ENCODE measurements at regions not wholly inside any gene's neighbourhood (a gene's known extent, or its start where the extent isn't known, plus 50 kb on each side); places are given as distances from the start of the nearest gene placed in this dataset.

DNA sequence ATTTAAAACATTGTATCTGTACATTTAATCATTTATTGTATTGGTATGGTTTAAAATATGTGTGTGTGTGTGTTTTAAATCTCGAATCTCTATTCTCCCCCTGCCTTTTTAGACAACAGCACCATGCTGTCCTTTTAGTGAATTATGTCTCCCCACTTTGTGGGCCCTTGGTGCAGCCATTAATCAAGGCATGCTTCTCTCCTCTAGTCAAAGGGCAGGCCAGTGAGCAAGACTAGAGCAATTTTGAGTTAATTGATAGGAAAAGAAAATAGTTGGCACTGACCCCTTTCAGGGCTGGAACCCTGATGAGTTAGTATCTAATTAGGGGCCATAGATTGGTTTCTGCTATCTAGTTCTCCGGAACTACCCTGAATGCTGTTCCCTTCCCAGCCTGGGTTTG lies 111.0 kb downstream of the MAIP1 start:
- Mint-ChIP-seq H3K36me3 (no peaks in the 10 kb centered on the region), H3K27me3 (peaks cover 4 to 19% (median 5%) of the 10 kb centered on the region in 3 donors), H3K9me3 (peaks cover 0 to 10% (median 3%) of the 10 kb centered on the region in 7 donors), H3K4me3 (no peak overlapping the region), H3K27ac (no peak overlapping the region), H3K4me1 (no peaks in the 10 kb centered on the region)
- no peak for DNase-seq
- no peak for ATAC-seq (ENCODE audit: low read depth in 2 of 2)

DNA sequence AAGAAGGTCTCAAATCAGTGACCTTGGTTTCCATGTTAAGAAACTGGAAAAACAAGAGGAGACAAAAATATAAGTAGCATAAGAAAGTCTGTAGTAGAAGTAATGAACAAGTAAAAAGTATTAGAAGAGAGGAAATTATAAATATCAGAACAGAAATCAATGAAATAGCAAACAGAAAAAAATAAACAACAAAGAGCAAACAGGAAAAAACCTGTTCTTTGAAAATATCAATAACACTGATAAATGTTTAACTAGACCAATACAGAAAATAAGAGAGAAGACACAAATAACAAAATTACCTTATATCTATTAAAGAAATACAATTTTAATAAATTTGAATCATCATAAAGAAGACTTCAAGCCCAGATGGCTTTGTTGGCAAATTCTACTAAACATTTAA lies 113.3 kb downstream of the MAIP1 start:
- no peaks in the 10 kb centered on the region for H3K4me1 Mint-ChIP-seq
- no peak for ATAC-seq (ENCODE audit: low read depth in 2 of 2)
- H3K27ac Mint-ChIP-seq: peak overlapping the region in 1 of 6 donors; percentile 57

DNA sequence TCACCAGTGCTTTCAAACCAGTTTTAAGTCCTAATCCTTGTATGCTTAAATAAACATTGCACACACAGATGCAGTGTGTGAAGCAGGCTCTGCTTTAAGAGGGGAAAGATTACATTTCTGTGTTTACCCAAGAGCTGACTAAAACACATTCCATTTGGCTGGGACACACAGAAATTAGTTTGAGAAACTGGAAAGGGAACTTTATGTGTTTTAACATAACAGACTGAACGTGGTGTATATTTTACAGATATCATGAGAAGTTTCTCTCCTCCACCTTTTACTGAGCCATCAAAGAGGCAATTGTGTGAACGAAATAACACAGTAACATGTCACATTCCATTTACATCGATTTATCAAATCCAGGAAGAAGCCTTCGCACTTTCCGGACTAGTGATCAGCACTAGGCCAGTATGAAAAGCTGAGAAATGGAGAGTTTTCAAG lies 121.8 kb downstream of the MAIP1 start:
- Mint-ChIP-seq H3K36me3 (no peaks in the 10 kb centered on the region), H3K4me3 (no peak overlapping the region), H3K9me3 (peaks cover 0 to 21% (median 1%) of the 10 kb centered on the region in 7 donors), H3K27me3 (peaks cover 0 to 15% (median 7%) of the 10 kb centered on the region in 3 donors), H3K27ac (no peak overlapping the region), H3K4me1 (no peaks in the 10 kb centered on the region)
- ATAC-seq (ENCODE audit: low read depth in 2 of 2): no peak
- DNase-seq: no peak

More for the DNA sequence above, 113.3 kb downstream of the MAIP1 start:
- no peak for DNase-seq
- peaks cover 0 to 8% (median 4%) of the 10 kb centered on the region in 3 donors for H3K27me3 Mint-ChIP-seq
- H3K9me3 Mint-ChIP-seq: peaks cover 6 to 21% (median 9%) of the 10 kb centered on the region in 7 donors
- H3K36me3 Mint-ChIP-seq: no peaks in the 10 kb centered on the region
- no peak overlapping the region for H3K4me3 Mint-ChIP-seq

DNA sequence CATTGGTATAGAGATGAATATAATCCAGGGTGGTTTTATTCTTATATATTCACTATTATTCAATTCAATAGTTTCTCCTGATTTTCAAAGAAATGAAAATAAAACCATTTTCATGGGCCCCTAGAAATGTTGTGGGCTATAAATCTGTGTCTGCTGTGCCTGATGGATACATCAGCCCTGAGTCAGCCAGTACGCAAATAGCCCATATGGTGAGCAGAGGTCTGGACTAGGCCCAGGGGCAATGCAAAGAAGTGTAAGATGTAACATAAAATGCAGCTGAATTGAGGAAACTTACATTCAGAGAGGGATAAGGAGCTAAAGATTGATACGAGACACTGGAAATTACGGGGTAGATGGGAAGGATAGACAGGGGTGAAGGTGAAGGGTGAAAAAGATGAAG lies 122.5 kb downstream of the MAIP1 start:
- no peak for DNase-seq
- peaks cover 0 to 15% (median 7%) of the 10 kb centered on the region in 3 donors for H3K27me3 Mint-ChIP-seq
- H3K4me3 Mint-ChIP-seq: no peak overlapping the region
- H3K36me3 Mint-ChIP-seq: no peaks in the 10 kb centered on the region
- ATAC-seq (ENCODE audit: low read depth in 2 of 2): no peak
- no peaks in the 10 kb centered on the region for H3K4me1 Mint-ChIP-seq
- peak overlapping the region in 1 of 6 donors; percentile 20 for H3K27ac Mint-ChIP-seq
- peaks cover 0 to 15% (median 0%) of the 10 kb centered on the region in 7 donors for H3K9me3 Mint-ChIP-seq

DNA sequence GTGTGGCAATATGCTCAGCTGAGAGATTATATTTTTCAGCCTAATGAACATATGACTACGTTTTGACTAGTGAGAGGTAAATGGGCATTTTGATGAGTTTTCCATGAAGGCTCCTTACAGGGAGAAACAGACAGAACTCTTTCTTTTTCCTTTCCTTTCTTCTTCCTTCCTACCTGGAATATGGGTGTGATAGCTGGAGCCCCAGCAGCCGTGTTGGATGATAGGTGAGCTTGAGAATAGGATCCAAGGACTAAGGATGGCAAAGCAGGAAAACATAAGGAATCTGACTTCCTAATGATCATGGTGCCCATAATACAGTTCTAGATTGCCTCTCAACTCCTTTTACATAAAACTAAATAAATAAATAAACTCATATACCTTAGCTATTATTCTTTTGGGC lies 124.0 kb downstream of the MAIP1 start:
- no peak for DNase-seq
- H3K9me3 Mint-ChIP-seq: peaks cover 0 to 13% (median 0%) of the 10 kb centered on the region in 7 donors
- ATAC-seq (ENCODE audit: low read depth in 2 of 2): no peak
- H3K4me3 Mint-ChIP-seq: no peak overlapping the region
- H3K36me3 Mint-ChIP-seq: no peaks in the 10 kb centered on the region
- peaks cover 0 to 15% (median 7%) of the 10 kb centered on the region in 3 donors for H3K27me3 Mint-ChIP-seq
- H3K4me1 Mint-ChIP-seq: no peaks in the 10 kb centered on the region
- no peak overlapping the region for H3K27ac Mint-ChIP-seq

DNA sequence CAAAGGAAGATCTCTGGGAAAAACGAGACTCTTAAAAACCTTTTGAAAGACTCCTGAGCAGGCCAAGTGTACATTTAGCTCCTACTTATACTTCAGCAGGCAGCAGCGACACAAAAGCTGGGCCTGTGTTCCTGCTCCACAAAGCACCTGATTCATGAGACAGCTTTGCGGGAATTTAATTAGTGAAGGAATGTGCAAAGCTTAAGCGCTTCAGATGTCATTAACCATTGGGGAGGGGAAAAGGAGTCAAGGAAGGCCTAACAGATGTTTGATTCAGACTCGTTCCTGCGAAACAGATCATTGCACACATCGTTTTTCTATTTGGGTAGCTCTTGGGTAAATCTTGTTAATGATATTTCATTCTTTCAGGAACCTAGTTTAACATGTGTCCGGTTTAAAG lies 125.9 kb downstream of the MAIP1 start:
- Mint-ChIP-seq H3K27ac (no peak overlapping the region), H3K27me3 (peaks cover 0 to 15% (median 7%) of the 10 kb centered on the region in 3 donors), H3K9me3 (peaks cover 0 to 13% (median 0%) of the 10 kb centered on the region in 7 donors), H3K4me1 (no peaks in the 10 kb centered on the region), H3K4me3 (no peak overlapping the region), H3K36me3 (no peaks in the 10 kb centered on the region)
- ATAC-seq (ENCODE audit: low read depth in 2 of 2) (no peak), DNase-seq (no peak)

DNA sequence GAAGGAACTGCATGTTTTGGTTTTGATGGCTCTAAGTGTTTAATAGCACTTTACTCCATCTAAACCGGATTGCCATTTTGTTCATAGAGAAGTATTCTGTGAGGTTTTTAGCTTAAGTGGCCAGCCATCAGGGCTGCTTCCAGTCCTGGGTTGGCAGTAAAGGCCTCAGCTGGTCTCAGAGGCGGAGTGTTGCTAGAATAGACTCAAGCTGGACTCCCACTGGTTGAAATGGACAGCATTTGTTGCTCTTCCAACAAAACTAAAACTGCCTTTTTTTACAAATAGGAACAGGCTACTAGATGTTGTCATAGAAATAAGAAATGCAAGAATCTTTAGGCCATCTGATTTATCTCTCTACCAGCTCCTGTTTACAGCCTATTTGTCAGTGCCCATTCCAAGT lies 126.4 kb downstream of the MAIP1 start:
- DNase-seq (no peak), ATAC-seq (ENCODE audit: low read depth in 2 of 2) (no peak)
- H3K4me3 Mint-ChIP-seq: no peak overlapping the region
- H3K27ac Mint-ChIP-seq: no peak overlapping the region
- peaks cover 0 to 13% (median 0%) of the 10 kb centered on the region in 7 donors for H3K9me3 Mint-ChIP-seq
- peaks cover 0 to 18% (median 7%) of the 10 kb centered on the region in 3 donors for H3K27me3 Mint-ChIP-seq
- H3K4me1 Mint-ChIP-seq: no peaks in the 10 kb centered on the region
- no peaks in the 10 kb centered on the region for H3K36me3 Mint-ChIP-seq

DNA sequence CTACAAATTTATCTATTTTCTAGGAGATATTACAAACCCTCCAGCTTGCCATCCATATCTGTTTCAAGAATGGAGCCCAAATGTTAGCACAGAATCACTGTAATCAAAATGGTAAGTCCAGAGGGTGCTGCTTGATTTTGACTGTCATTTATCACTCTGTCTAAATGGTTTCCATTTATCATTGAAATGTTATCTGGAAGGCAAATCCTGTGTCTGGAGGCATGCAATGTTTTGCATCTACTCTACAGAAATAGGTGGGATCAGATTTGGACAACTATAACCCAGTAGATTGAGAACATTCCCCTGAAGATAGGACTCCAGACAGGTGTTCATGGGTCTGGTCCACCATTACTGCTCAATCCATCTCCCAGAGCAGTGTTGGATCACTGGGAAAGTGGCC lies 128.7 kb downstream of the MAIP1 start:
- Mint-ChIP-seq H3K9me3 (peaks cover 0 to 12% (median 0%) of the 10 kb centered on the region in 7 donors), H3K27ac (no peak overlapping the region)
- ATAC-seq (ENCODE audit: low read depth in 2 of 2): no peak

DNA sequence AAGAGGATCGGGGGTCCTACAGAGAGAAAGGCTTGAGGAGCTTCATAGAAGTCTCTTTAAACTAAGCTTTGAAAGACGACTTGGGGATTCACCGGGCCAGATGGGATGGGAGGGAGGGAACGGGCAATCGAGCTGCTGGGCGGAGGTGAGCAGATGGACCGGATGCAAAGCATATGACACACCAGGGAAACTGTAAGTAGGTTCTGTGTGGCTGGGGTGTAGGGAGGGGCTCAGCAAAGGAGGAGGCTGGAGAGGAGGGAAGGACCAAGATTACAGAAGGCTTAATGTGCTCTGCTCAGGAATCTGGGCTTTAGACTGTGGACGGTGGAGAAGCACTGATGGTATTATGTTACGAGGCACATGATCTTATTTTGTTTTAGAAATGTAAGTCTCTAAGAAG lies 131.5 kb downstream of the MAIP1 start:
- DNase-seq (no peak), ATAC-seq (ENCODE audit: low read depth in 2 of 2) (no peak)
- Mint-ChIP-seq H3K4me3 (peak overlapping the region in 1 of 8 donors; percentile 17), H3K27ac (no peak overlapping the region), H3K36me3 (no peaks in the 10 kb centered on the region), H3K9me3 (no peaks in the 10 kb centered on the region), H3K27me3 (peaks cover 0 to 14% (median under 1%) of the 10 kb centered on the region in 3 donors), H3K4me1 (no peaks in the 10 kb centered on the region)

More for the DNA sequence above, 128.7 kb downstream of the MAIP1 start:
- DNase-seq: no peak
- H3K4me3 Mint-ChIP-seq: no peak overlapping the region
- H3K36me3 Mint-ChIP-seq: no peaks in the 10 kb centered on the region
- peaks cover 0 to 20% (median 7%) of the 10 kb centered on the region in 3 donors for H3K27me3 Mint-ChIP-seq
- H3K4me1 Mint-ChIP-seq: no peaks in the 10 kb centered on the region

DNA sequence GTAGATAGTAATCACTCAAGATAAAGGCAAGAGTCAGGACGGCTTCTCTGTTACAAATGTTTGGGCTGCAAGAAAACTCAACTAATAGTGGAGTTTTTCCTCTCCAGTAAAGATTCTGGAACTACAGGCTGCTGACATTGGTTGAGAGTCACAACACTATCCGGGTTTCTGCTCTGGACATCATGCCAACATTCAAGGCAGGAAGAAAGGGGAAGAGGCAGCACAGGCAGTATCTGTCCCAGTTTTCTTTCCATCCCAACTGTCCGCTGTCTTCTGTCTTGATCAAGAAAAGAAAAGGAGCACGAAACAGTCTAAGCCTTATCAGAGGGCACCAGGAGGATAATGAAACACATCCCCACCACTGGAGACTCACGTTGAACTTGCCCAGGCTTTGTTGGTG lies 132.1 kb downstream of the MAIP1 start:
- Mint-ChIP-seq H3K9me3 (no peaks in the 10 kb centered on the region), H3K4me3 (no peak overlapping the region), H3K27ac (peak overlapping the region in 1 of 6 donors; percentile 5), H3K36me3 (no peaks in the 10 kb centered on the region), H3K4me1 (no peaks in the 10 kb centered on the region), H3K27me3 (peaks cover 0 to 14% (median 5%) of the 10 kb centered on the region in 3 donors)
- no peak for DNase-seq
- ATAC-seq (ENCODE audit: low read depth in 2 of 2): no peak

DNA sequence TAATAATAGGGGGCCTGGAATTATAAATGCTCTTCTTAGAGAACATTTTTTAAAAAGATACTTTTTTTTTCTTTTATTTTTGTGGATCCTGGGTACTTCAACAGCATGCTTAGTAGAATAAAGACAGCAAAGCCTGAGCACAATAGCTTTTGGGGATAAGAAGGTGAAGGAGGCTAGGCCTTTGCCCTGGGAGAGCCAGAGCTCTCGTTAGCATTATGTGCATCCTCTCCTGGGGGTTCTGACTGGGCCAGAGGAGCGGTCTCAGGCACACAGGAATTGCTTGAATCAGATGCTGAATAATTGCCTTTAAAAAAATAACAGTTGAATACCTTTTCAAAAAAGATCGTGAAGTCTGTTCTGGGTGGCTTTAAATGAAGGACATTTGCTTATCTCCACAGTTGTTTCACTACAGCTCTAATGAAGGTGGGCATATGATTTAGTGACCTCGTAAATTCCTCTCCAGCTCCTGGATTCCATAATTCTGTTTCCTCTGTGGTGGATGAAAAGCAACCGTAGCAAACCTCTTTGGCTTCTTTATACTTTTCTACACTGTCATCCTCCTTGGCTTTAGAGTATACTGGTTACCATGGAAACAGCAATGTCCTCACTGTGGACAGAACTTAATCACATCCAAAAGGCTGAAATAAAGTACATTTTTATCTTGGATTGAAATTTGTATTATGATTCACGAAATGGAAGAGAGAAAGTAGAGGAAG lies 133.8 kb downstream of the MAIP1 start:
- H3K27me3 Mint-ChIP-seq: peaks cover 0 to 14% (median 5%) of the 10 kb centered on the region in 3 donors
- H3K36me3 Mint-ChIP-seq: no peaks in the 10 kb centered on the region
- no peak for ATAC-seq (ENCODE audit: low read depth in 2 of 2)
- H3K27ac Mint-ChIP-seq: no peak overlapping the region
- H3K4me1 Mint-ChIP-seq: no peaks in the 10 kb centered on the region
- DNase-seq: no peak
- H3K9me3 Mint-ChIP-seq: no peaks in the 10 kb centered on the region
- no peak overlapping the region for H3K4me3 Mint-ChIP-seq

DNA sequence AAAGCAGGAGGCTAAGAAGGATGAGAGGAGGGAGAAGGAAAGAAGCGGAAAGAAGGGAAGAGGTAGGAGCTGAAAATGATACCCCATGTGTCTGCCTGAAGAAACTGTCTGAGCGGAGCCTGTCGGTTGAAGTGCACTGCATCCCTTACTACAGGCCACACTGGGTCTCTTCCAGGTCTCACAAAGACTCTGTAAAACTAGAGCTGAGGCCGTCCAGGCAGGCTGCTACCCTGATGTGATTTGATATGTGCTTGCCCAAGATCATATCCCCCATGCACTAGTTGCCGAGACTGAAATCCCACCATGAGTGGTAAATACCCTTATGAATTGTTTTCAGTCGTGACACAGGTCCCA lies 134.4 kb downstream of the MAIP1 start:
- H3K36me3 Mint-ChIP-seq: no peaks in the 10 kb centered on the region
- peaks cover 0 to 14% (median 5%) of the 10 kb centered on the region in 3 donors for H3K27me3 Mint-ChIP-seq
- no peak for DNase-seq
- no peak for ATAC-seq (ENCODE audit: low read depth in 2 of 2)
- H3K4me3 Mint-ChIP-seq: no peak overlapping the region
- no peaks in the 10 kb centered on the region for H3K9me3 Mint-ChIP-seq
- H3K4me1 Mint-ChIP-seq: no peaks in the 10 kb centered on the region
- no peak overlapping the region for H3K27ac Mint-ChIP-seq

DNA sequence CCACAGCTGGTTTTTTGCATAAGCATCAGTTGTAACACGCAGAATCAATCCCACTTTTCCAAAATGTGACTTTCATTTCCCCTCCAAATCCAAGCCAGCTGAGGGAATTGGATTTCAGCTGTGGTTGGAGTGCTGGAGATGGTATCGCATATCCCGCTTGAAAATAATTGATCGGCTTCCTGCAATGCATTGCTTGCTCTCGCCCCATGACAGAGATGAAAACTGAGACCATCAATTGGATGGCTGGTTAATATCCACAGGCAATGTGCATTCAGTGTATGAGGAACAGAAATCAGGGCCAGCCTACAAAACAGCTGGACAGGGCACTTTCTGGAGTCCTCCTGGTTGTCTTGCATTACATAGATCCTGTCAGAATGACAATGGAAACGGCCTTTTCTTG lies 135.3 kb downstream of the MAIP1 start:
- H3K4me3 Mint-ChIP-seq: no peak overlapping the region
- H3K27me3 Mint-ChIP-seq: peaks cover 0 to 14% (median 5%) of the 10 kb centered on the region in 3 donors
- ATAC-seq (ENCODE audit: low read depth in 2 of 2) (no peak), DNase-seq (no peak)
- H3K27ac Mint-ChIP-seq: no peak overlapping the region
- no peaks in the 10 kb centered on the region for H3K36me3 Mint-ChIP-seq
- H3K9me3 Mint-ChIP-seq: no peaks in the 10 kb centered on the region
- no peaks in the 10 kb centered on the region for H3K4me1 Mint-ChIP-seq

DNA sequence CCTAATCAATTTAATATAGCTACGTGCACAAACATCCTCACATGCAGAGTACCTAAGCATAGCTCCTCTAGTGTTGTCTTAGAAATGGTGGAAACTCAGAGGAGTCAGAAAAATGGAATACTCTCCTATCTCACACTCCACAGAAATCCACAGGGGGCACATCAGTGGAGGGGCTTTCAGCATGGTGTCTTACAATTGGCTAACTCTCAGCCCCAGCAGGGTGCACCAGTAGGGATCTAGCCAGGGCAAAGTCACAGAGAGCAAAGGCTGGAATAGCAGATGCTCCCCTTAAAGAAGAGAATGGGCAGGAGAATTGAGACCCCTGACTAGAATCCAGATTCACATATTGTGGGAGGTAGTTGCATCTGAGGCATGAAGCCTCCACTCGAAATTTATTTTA lies 135.7 kb downstream of the MAIP1 start:
- H3K27ac Mint-ChIP-seq: no peak overlapping the region
- peaks cover 0 to under 1% (median 0%) of the 10 kb centered on the region in 7 donors for H3K9me3 Mint-ChIP-seq
- no peaks in the 10 kb centered on the region for H3K4me1 Mint-ChIP-seq
- no peak for DNase-seq
- peaks cover 0 to 14% (median 5%) of the 10 kb centered on the region in 3 donors for H3K27me3 Mint-ChIP-seq
- H3K4me3 Mint-ChIP-seq: no peak overlapping the region
- H3K36me3 Mint-ChIP-seq: no peaks in the 10 kb centered on the region
- ATAC-seq (ENCODE audit: low read depth in 2 of 2): no peak

Measured in naive B cell (primary cell).